ENCODE measurements at regions not wholly inside any gene's neighbourhood (a gene's known extent, or its start where the extent isn't known, plus 50 kb on each side); places are given as distances from the start of the nearest gene placed in this dataset.

- Histone ChIP-seq H3K9me3 (no peaks in the 10 kb centered on the region), H3K4me3 (no peak overlapping the region), H3K4me1 (no peaks in the 10 kb centered on the region), H3K27me3 (no peaks in the 10 kb centered on the region), H3K27ac (no peak overlapping the region), H3K36me3 (no peaks in the 10 kb centered on the region)
- DNase-seq (ENCODE audit: extremely low spot score in 2 of 2): no peak
- intact Hi-C loops (cut with DNase I): no loop called here
- no peak for TF ChIP-seq CTCF (IDR thresholded peaks at IDR 0.05)
- TF ChIP-seq POLR2A (IDR thresholded peaks at IDR 0.05): no peak
- TF ChIP-seq POLR2AphosphoS5 (IDR thresholded peaks at IDR 0.05; ENCODE audit: insufficient read depth in 1 of 2, low read depth in 1 of 2): no peak
These were observed 1187.7 kb downstream of the ADGRL3 start for GRCh38 chr4:62387808-62388207.

- intact Hi-C loops (cut with DNase I): no loop called here
These were observed 1177.6 kb downstream of the ADGRL3 start for GRCh38 chr4:62377700-62378099.

GRCh38 chr4:62377245-62377644, 1177.1 kb downstream of the ADGRL3 start:
- Histone ChIP-seq H3K4me1 (no peaks in the 10 kb centered on the region), H3K27ac (no peak overlapping the region), H3K9me3 (no peaks in the 10 kb centered on the region), H3K36me3 (no peaks in the 10 kb centered on the region), H3K4me3 (no peak overlapping the region), H3K27me3 (no peaks in the 10 kb centered on the region)
- no peak for TF ChIP-seq POLR2AphosphoS5 (IDR thresholded peaks at IDR 0.05; ENCODE audit: insufficient read depth in 1 of 2, low read depth in 1 of 2)
- intact Hi-C loops (cut with DNase I): no loop called here
- no peak for DNase-seq (ENCODE audit: extremely low spot score in 2 of 2)

More at GRCh38 chr4:62377700-62378099, 1177.6 kb downstream of the ADGRL3 start:
- H3K27me3 ChIP-seq: no peaks in the 10 kb centered on the region
- no peaks in the 10 kb centered on the region for H3K36me3 ChIP-seq
- DNase-seq (ENCODE audit: extremely low spot score in 2 of 2): no peak
- H3K27ac ChIP-seq: no peak overlapping the region
- H3K4me3 ChIP-seq: no peak overlapping the region
- H3K4me1 ChIP-seq: no peaks in the 10 kb centered on the region
- no peaks in the 10 kb centered on the region for H3K9me3 ChIP-seq
- no peak for TF ChIP-seq POLR2AphosphoS5 (IDR thresholded peaks at IDR 0.05; ENCODE audit: insufficient read depth in 1 of 2, low read depth in 1 of 2)
- no peak for TF ChIP-seq POLR2A (IDR thresholded peaks at IDR 0.05)
- no peak for TF ChIP-seq CTCF (IDR thresholded peaks at IDR 0.05)

- H3K4me1 ChIP-seq: no peaks in the 10 kb centered on the region
- intact Hi-C loops (cut with DNase I): no loop called here
- TF ChIP-seq CTCF (IDR thresholded peaks at IDR 0.05) (no peak), POLR2A (IDR thresholded peaks at IDR 0.05) (no peak), POLR2AphosphoS5 (IDR thresholded peaks at IDR 0.05; ENCODE audit: insufficient read depth in 1 of 2, low read depth in 1 of 2) (no peak)
- H3K27me3 ChIP-seq: no peaks in the 10 kb centered on the region
- H3K9me3 ChIP-seq: no peaks in the 10 kb centered on the region
- H3K36me3 ChIP-seq: no peaks in the 10 kb centered on the region
- no peak overlapping the region for H3K27ac ChIP-seq
- no peak overlapping the region for H3K4me3 ChIP-seq
- DNase-seq (ENCODE audit: extremely low spot score in 2 of 2): no peak
These were observed 1166.8 kb downstream of the ADGRL3 start for GRCh38 chr4:62366939-62367338.

GRCh38 chr4:62360156-62360545, 1160.0 kb downstream of the ADGRL3 start:
- no peaks in the 10 kb centered on the region for H3K27me3 ChIP-seq
- H3K4me3 ChIP-seq: no peak overlapping the region
- no peak for DNase-seq (ENCODE audit: extremely low spot score in 2 of 2)
- intact Hi-C loops (cut with DNase I): no loop called here
- H3K36me3 ChIP-seq: no peaks in the 10 kb centered on the region
- H3K27ac ChIP-seq: no peak overlapping the region
- no peak for TF ChIP-seq POLR2AphosphoS5 (IDR thresholded peaks at IDR 0.05; ENCODE audit: insufficient read depth in 1 of 2, low read depth in 1 of 2)
- no peak for TF ChIP-seq CTCF (IDR thresholded peaks at IDR 0.05)
- no peaks in the 10 kb centered on the region for H3K4me1 ChIP-seq
- H3K9me3 ChIP-seq: no peaks in the 10 kb centered on the region
